HG03135 (cell line): ENCODE measurements at regions not wholly inside any gene's neighbourhood (a gene's known extent, or its start where the extent isn't known, plus 50 kb on each side); places are given as distances from the start of the nearest gene placed in this dataset.

Experiments used
- ATAC-seq: cut with Tn5 transposase; IDR thresholded peaks from one replicate; pipeline ENCODE4 v1.9.1; 2021; ENCODE audit warnings: mild to moderate bottlenecking, moderate library complexity; ENCODE audit not compliant: unreplicated experiment

- ATAC-seq: no peak
Observed at GRCh38 chr3:104990758-104991157, 376.0 kb upstream of the ALCAM start.

- no peak for ATAC-seq
Observed at GRCh38 chr3:104992676-104993075, 374.0 kb upstream of the ALCAM start.

- no peak for ATAC-seq
Observed at GRCh38 chr3:105006164-105006563, 360.5 kb upstream of the ALCAM start.

GRCh38 chr3:105013657-105014056 lies 353.1 kb upstream of the ALCAM start:
- no peak for ATAC-seq

GRCh38 chr3:105014631-105015030 lies 352.1 kb upstream of the ALCAM start:
- no peak for ATAC-seq

GRCh38 chr3:105022813-105023212 lies 343.9 kb upstream of the ALCAM start:
- no peak for ATAC-seq

GRCh38 chr3:105030211-105030610 lies 336.5 kb upstream of the ALCAM start:
- ATAC-seq: no peak

- no peak for ATAC-seq
Observed at GRCh38 chr3:105032541-105032940, 334.2 kb upstream of the ALCAM start.

- ATAC-seq: no peak
Observed at GRCh38 chr3:105033081-105033480, 333.6 kb upstream of the ALCAM start.

GRCh38 chr3:105039004-105039403 lies 327.7 kb upstream of the ALCAM start:
- ATAC-seq: no peak

- no peak for ATAC-seq
Observed at GRCh38 chr3:105040026-105040622, 326.6 kb upstream of the ALCAM start.

- ATAC-seq: no peak
Observed at GRCh38 chr3:105042586-105042985, 324.1 kb upstream of the ALCAM start.

- ATAC-seq: no peak
Observed at GRCh38 chr3:105051111-105051510, 315.6 kb upstream of the ALCAM start.

GRCh38 chr3:105051972-105052371 lies 314.7 kb upstream of the ALCAM start:
- no peak for ATAC-seq

GRCh38 chr3:105062853-105063252 lies 303.9 kb upstream of the ALCAM start:
- no peak for ATAC-seq

- no peak for ATAC-seq
Observed at GRCh38 chr3:105065895-105066839, 300.5 kb upstream of the ALCAM start.

GRCh38 chr3:105067361-105067760 lies 299.3 kb upstream of the ALCAM start:
- ATAC-seq: no peak

GRCh38 chr3:105077060-105077822 lies 289.5 kb upstream of the ALCAM start:
- ATAC-seq: no peak

GRCh38 chr3:105083945-105084344 lies 282.8 kb upstream of the ALCAM start:
- ATAC-seq: no peak

GRCh38 chr3:105085506-105085905 lies 281.2 kb upstream of the ALCAM start:
- no peak for ATAC-seq
